HG03097 (cell line): ENCODE measurements at regions not wholly inside any gene's neighbourhood (a gene's known extent, or its start where the extent isn't known, plus 50 kb on each side); places are given as distances from the start of the nearest gene placed in this dataset.
"Not testable (repeated sequence)": the region's sequence is repeated elsewhere in the genome, so short reads cannot be mapped to it uniquely, and the experiment has no call there.

Experiments
- ATAC-seq: cut with Tn5 transposase; IDR thresholded peaks from one replicate; pipeline ENCODE4 v1.9.1; 2021; ENCODE audit not compliant: unreplicated experiment, low FRiP score

DNA sequence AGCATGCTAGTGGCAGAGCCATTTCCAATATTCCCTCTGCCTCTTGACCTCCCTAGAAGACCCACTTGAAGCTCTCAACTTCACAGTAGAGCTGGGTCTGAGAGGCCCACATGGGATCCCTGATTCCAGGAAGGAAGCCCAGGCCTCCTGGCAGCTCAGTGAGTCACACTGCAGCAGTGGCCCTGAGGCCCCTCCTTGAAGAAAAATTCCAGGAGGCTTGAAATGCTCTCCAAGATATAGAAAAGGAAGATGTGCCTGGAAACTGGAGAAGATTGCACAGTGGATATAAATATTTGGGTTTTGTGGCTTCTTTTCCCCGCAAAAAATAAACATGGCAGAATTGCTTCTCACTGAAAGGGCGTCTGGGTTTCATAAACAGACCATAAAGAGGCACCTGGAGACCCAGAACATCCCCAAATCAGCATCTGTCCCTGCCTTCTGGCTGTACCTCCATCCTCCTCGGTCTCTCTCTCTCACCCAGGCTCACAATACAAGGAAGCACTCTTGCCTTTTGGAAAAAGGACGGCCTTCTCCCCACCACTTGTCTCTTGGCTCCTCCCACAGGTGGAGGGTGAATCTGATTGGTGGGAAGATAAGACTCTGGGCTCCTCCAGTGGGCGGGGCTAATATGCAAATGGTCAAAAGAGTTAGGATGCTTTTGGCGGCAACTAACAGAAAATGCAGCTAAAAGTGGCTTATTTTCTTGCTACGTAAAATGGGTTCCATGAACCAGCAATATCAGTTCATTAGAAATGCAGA lies 200.0 kb upstream of the SULF2 start:
- no peak for ATAC-seq

DNA sequence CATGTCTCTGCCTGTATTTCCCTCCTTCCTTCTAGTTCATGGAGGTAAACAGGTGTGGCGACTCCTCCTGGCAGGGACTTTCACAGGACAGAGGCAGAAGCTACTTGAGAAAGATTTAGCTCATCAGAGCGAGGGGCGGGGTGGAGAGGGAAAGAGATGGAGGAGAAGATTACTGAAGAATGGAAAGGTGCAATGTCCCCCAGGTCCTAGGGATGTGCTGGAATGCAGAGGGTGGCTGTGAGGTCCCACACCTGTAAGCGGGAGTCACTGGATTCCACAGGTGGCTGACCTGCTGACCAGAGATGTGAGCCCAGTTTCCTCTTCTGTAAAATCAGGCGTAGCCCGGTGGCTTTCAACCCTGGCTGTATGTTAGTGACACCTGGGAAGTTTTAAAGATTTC lies 199.2 kb upstream of the SULF2 start:
- ATAC-seq = no peak

DNA sequence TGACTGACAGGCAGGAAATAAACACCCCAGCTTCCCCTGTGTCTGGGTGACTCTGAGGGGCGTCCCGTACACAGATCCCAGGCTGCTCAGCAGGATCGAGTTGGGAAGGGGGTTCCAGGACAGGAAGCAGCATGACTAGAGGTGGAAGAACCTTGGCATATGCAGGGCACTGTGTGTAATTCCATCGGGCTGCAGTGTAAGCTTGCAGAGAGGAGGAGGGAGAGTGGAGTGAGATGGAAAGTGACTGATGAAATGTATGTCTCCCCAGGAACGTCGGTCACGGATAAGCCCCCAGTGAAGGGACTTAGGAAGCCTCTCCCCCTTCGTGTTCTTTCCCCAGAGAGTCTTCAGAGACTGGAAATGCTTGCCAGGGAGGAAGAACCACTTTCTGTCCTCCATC lies 198.4 kb upstream of the SULF2 start:
- ATAC-seq = not testable (repeated sequence)

DNA sequence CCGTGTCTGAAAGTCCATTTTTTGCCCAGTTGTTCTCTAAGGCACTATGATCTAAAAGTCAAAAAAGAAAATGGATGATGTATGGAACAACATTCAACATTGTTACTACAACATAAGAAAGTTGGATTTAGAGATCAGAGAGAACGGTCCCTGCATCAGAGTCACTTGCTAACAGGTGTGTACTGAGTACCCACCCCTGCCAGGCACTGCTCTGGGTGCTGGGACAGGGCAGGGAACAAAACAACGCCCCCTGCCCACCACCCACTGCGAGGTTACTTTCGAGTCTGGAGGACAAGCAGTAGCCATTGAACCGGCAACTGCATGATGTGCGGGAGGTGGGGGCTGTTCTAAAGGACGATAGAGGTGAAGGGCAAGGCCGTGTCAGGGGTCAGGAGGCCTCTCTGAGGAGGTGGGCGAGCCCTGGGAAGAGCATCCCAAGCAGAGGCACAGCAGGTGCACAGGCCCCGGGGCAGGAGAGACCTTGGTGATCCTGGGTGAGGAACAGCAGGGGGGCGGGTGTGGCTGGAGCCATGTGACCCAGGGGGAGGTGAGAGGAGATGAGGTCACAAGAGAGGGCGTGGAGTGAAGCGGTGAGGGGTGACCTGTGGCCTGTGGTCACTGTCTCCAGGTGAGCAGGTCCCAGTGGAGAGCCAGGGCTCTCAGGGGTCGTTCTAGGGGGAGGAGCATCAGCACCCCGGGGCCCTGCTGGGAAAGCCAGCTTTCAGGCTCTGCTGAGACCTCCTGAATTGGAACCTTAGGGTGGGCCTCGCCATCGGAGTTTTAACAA lies 197.5 kb upstream of the SULF2 start:
- ATAC-seq = no peak

DNA sequence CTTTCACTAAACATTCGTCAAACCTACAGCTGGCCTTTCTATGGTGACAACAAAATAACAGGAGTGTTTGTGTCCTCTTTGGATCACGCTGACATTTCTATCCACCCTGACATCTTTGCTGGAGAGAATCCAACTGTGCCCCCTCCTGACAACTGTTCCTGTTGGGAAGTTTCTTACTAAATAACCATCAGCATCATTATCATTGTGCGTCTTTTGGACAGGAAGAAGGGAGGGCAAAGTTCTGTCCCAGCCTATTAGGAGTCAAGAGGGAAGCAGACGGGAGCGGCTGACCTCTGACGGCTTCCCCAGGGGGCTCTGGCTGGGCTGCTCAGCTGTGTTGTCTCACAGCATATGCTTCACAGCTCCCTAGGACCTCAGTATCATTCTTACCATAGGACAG lies 195.9 kb upstream of the SULF2 start:
- ATAC-seq = no peak

DNA sequence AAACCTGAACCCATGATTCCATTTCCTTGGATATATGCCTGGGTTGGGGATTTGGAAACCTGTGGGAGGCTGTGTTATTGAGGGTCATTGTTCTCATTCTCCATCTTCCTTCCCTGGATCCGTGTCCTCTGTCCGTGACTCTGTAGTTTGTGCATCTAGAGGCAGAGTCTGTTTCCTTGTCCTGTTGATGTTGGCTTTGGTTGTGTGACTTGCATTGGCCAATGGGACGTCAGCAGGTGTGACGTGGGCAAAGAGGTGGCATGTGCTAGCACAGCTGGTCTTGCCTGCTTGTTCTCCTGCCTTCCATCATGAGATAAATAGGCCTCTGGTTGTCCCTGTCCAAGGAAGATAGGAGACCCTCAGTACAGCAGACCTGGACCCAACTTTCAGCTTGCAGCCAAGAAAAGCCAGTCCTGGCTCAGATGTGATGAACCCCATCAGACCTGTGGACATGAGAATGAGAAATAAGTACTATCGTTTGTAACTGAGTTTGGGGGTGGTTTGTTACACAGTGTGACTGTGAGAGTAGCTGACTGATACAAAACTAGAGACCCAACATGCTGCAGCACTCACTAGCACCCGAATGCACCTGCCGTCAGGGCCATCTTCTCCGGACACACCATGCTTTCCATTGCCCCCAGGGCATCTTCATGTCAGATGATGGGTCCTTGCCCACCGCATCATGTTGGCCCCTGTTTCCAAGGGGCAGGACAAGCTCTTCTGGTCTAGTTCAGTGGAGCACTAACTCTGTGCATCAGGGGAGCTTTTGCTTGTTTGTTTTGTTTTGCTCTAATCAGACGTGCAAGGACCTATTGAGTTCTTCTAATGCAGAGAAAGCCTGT lies 195.3 kb upstream of the SULF2 start:
- no peak for ATAC-seq

DNA sequence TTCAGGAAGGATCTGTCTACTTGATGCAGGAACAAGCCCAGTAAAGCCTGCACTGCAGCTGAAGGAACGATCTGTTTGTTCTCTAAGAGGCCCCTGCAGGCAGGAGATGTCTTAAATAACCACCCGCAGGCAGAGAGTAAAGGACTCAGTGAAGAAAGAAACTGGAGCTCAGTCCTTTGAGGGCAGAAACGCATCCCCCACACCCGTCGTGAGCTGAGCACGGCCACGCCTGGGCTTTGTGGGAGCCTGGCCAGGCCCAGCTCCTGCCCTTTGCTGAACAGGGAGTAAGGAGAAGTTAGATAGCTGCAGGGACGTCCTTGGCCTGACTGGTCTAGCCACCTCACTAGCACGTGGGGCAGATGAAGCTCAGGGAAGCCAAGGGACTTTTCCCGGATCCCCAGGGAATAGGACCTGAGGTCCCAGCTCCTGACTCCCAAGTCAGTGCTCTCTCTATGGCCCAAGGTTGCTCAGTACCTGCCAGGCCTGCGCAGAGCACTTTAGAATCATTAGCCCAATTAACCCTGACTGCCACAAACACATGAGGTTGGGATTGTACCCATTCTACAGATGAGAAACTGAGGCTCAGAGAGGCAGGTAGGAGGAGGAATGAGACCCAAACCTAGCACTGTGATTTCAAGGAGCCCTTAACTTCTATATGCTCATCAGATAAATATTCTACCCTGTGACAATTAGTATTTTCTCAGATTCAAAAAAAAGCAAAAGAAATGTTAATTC lies 194.2 kb upstream of the SULF2 start:
- ATAC-seq = not testable (repeated sequence)

DNA sequence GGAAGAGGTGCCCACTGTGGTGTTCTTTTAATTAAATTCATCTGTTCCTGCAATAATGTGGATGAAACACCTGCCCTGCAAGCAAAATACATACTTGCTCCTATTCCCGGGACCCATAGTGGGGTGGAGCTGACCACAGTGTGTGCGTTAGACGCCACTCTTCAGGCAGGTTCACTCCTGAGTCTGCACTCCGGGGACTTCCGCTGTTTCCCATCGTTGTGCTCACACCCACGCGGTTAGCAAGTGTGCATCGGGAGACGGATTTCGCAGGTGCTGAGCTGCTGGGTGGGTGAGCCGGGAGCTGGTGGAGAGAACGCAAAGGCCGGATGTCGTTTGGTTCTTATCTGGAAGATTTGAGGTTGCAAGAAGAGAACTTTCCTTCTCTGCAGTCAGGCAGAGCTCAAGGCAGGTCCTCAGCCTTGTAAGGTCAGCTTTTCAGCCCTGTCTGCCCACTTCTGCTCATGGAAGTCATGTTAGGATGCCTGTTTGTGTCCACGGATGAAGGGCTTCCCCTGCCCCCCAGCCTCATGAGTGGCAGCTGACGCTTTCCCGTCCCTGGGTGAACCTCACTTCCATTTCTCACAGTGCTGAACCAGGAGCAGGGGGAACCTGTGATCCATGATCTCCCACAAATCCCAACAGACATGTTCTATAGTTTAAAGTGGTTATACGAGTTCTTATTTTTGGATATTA lies 193.3 kb upstream of the SULF2 start:
- not testable (repeated sequence) for ATAC-seq

DNA sequence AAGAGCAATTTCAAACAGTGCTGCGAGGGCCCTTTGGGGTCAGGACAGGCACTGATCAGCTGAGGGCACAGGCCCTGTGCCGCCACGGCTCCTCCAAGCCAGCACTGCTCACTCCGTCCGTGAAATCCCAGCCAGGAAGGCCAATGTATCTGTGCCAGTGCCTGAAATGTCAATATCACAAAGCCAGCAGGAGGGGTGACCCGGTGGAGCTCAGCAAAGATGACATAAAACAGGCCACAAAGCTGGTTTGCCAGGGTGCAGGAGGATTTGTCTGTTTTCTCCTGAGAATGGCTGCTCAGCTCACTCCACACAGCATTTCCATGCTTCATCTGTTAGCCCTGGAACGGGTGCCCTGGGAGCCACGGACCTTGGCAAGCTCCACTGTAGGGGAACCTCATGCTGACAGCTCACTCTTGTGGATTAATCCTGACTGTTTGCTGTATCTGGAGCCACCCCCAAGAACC lies 192.5 kb upstream of the SULF2 start:
- not testable (repeated sequence) for ATAC-seq

DNA sequence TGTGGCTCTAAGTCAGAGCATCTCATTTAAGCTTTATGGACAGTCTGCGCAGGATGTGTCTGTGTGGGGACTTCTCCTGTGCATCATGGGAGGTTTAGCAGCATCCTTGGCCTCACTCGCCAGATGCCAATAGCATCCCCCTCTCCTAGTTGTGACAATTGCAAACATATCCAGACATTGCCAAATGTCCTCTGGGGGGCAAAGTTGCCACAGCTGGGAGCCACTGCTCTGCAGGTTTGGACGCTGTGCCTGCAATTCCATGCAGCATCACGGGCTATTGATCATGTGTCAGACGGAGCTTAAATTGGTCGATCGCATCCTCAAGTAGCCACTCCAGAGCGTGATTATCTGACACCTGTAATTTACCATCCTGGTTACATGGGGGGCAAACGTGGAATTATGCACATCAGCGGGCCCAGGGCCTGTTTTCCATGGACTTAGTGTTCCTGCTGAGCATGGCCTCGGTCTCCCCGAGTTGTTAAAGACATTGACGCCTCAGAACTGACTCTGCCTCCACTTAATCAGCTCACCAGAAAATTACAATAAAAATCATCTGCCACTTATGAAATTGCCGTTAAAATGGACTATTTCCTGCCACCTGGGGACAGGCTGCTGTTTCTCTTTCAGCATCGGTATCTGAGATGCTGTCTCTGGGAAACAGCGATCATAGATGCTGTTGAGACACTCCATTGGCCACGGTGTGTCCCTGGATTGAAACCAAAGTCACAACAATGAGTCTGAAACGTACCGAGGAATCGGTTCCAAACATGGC lies 191.9 kb upstream of the SULF2 start:
- not testable (repeated sequence) for ATAC-seq

DNA sequence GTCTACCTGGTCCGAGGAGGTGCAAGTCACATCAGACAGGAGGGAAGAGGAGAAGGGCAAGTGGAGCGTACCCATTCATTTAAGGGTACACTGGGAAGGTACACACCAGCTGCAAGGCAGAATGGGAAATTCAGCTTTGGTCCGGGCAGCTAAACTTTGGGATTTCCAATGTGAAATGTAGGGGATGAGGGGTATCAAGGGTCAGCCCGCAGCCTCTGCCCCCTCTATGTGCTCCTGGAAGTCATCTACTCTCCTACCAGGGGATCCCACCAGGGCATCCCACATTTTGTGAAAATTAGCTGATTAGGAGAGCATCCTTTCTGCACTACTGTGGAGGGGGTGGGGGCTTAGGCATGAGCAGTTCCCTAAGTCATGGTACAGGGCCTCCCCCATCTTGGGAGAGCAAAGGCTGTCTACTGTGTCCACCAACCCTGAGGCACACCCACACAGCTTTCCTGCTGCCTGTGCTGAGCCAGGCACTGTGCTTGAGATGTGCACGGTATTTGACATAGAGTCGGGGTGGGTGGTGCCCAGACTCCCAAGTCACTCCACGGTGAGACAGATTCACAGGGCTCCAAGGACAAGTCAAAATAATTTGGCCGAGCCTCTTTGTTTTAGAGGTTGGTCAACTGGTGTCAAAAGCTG lies 189.1 kb upstream of the SULF2 start:
- no peak for ATAC-seq

DNA sequence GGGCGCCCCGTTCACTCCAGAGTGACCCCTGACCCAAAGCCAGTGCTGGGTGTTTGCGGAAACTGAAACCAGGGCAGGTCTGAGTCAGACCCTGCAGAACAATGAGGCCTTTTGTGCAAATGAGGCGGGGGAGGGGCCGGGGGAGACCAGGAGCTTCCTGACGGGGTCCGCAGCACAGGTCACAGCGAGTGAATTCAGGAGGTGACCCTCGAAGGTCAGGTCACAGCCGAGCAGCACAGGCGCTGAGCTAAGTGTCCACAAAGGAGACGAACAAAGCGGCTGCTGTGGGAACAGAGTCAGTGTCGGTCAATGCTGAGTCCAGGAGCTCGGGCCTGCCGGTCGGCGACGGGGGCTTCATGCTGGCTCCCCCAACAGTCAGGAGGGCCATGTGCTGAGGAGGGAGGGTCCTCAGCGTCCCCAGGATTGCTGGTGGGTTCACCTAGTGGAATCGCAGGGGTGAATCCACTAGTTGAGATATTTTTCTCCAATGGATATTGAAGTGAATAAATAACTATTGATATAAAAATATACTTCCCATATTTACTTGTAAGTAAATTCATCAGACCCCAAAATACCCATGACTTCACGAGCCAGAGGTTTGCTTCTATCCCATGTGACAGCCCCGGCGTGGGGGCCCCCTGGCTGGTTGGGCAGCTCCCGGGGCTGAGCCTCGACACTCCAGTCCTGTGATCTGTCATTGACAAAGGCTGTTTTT lies 188.4 kb upstream of the SULF2 start:
- ATAC-seq = no peak

DNA sequence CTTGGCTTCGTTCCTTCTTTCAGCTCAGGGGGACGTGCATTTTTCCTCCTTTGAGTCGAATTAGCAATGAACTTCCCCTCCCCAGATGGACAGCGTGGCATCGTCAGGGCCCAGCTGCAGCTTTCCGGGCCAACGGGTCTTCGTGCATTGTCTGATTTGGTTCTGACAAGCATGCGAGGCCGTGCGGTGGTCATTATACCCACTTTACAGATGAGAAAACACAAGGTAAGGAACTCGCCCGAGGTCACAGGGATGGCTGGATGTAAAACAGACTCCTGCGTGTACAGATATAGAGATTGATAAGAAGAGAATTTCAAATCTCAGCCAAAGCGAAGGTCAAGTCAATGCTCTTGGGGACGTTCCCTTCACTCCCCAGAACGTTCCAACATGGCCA lies 187.6 kb upstream of the SULF2 start:
- no peak for ATAC-seq

DNA sequence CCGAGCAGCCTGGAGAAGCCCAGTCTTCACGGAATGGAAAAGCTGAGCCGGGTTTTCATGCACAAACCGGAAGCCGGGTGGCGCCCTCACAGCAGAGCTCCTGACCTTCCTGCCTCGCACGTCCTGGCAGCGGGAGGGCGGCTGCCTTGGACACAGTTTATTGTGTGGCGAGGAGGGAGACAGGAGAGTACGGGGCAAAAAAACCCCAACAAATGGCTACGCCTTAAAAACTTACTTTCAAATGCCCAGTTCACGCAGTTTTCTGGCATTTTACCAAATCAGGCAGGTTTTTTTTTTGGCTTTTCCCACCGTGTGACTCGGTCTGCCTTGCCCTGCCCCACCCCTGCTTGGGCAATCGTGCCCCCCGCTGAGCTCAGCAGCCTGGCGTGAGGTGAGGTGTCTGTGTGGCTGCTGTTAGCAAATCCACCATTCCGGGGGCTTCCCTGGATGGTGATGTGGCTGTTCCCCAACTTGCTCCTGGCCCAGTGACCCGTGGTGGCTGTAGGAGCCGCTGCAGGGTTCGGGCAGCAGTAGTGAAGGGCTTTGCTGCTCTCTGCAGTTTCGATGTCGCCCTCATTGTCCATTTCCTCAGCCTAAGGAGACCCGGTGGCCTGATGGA lies 187.1 kb upstream of the SULF2 start:
- not testable (repeated sequence) for ATAC-seq

DNA sequence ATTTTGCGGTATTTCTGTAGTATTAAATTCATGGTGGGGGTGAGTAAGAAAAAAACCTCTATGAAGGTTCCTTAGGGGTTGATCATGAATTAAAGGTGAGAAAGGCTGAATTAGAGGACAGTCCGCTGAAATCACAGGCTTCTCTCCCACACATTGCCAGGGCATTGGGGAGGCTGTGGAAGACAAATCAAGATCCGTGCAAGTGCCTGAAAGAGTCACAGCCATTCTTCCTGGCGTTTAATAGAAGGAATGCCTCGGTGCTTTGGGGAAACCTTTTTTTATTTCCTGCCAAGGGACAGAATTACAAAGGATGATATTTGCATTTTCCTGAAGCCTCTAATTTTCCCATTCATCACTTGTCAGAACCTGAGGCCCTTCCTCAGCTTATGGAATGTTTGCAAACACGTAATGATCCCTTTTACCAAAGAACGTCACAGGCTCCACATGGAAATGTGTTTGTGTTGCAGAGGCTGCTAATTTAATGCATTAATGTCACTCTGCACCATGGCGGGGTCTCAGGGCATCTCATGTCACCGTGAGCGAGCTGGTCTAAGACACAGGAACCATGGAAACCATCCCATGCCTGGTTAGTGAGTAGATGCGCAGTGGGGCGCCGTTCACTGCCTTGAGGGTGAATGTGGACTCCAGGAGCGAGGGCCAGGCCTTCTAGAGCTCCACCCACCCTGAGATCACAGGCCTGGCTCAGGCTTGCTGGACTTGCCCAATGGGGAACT lies 185.9 kb upstream of the SULF2 start:
- no peak for ATAC-seq

DNA sequence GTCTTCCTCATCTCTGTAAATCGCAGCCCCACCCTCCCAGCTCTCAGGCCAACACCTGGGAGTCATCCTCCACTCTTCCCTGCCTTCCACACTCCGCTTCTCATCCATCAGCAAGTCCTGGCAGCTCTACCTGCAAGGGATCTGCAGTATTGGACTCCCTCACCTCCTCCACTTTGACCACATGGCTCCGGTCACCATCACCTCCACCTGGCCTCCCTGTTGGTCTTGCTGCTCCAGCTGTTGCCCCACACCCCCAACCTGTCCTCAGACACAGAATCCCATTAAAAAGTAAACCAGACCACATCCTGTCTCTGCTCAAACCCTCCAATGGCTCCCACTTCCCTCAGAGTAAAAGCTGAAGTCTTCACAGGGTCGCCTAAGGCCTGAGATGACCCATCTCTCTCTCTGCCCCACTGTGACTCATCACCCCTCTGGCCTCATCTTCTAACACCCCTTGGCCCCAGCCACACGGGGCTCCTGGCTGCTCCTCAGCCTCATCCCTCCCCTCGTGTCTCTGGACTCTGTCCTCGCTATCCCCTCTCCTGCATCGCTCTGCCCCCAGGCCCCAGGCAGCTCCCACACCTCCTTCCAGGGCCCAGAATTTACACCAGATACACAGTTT lies 185.1 kb upstream of the SULF2 start:
- no peak for ATAC-seq
